OCI-LY1 (cell line): ENCODE measurements at regions not wholly inside any gene's neighbourhood (a gene's known extent, or its start where the extent isn't known, plus 50 kb on each side); places are given as distances from the start of the nearest gene placed in this dataset.

Experiments used
- H2AFZ ChIP-seq: fragments of 200-600 bp; sonication (generic), shearing (Covaris generic); 2 replicates; pipeline ENCODE4 v1.6.0; 2014; ENCODE audit warnings: antibody characterized with exemption, mild to moderate bottlenecking, low read length
- H3F3A ChIP-seq: fragments of 200-600 bp; sonication (generic), shearing (Covaris generic); 2 replicates; pipeline ENCODE4 v1.6.0; 2014; ENCODE audit warnings: mild to moderate bottlenecking, antibody characterized with exemption, low read length, moderate library complexity; ENCODE audit not compliant: insufficient read depth
- H3K27ac ChIP-seq: fragments of 200-600 bp; sonication (generic); 2 replicates; pipeline ENCODE4 v1.5.1; 2014; ENCODE audit warnings: low read length, mixed run types, mild to moderate bottlenecking, low read depth; ENCODE audit not compliant: poor library complexity, severe bottlenecking
- H3K27me3 ChIP-seq: fragments of 200-600 bp; sonication (generic); 2 replicates; pipeline ENCODE4 v1.6.0; 2014; ENCODE audit warnings: antibody characterized with exemption, mild to moderate bottlenecking, low read length, moderate library complexity; ENCODE audit not compliant: insufficient read depth
- H3K36me3 ChIP-seq: fragments of 200-600 bp; sonication (generic); 2 replicates; pipeline ENCODE4 v1.6.1; 2014; ENCODE audit warnings: mild to moderate bottlenecking, antibody characterized with exemption, low read length, moderate library complexity, mixed read lengths; ENCODE audit not compliant: insufficient read depth
- H3K4me1 ChIP-seq: fragments of 200-600 bp; sonication (generic); 2 replicates; pipeline ENCODE4 v1.5.1; 2014; ENCODE audit warnings: mild to moderate bottlenecking, low read length, moderate library complexity; ENCODE audit not compliant: insufficient read depth, severe bottlenecking
- H3K4me2 ChIP-seq: fragments of 200-600 bp; sonication (generic), shearing (Covaris generic); 2 replicates; pipeline ENCODE4 v1.6.1; 2014; ENCODE audit warnings: low read length
- H3K4me3 ChIP-seq: fragments of 200-600 bp; sonication (generic); 2 replicates; pipeline ENCODE4 v1.5.1; 2014; ENCODE audit warnings: low read length, low read depth, mild to moderate bottlenecking, mixed read lengths; ENCODE audit not compliant: poor library complexity, severe bottlenecking
- H3K79me2 ChIP-seq: fragments of 200-600 bp; shearing (Covaris generic); 2 replicates; pipeline ENCODE4 v1.6.1; 2016; ENCODE audit warnings: mixed run types, low read length, mixed read lengths; ENCODE audit not compliant: insufficient read depth
- H3K9ac ChIP-seq: fragments of 200-600 bp; sonication (generic), shearing (Covaris generic); 2 replicates; pipeline ENCODE4 v1.6.1; 2014; ENCODE audit warnings: mild to moderate bottlenecking, low read length, mixed read lengths
- H3K9me2 ChIP-seq: fragments of 200-600 bp; sonication (generic), shearing (Covaris generic); 2 replicates; pipeline ENCODE4 v1.6.1; 2014; ENCODE audit warnings: low read depth, mild to moderate bottlenecking, low read length, mixed read lengths
- H3K9me3 ChIP-seq: fragments of 200-600 bp; shearing (Covaris generic); 2 replicates; pipeline ENCODE4 v1.6.1; 2014; ENCODE audit warnings: low read length, mixed read lengths
- H4K20me1 ChIP-seq: fragments of 200-600 bp; sonication (generic), shearing (Covaris generic); 2 replicates; pipeline ENCODE4 v1.6.0; 2016; ENCODE audit warnings: mild to moderate bottlenecking, low read length; ENCODE audit not compliant: insufficient read depth
- CTCF ChIP-seq: fragments of 200-600 bp; sonication (generic), shearing (Covaris generic); IDR thresholded peaks from 2 replicates; pipeline ENCODE4 v1.5.1; 2017; ENCODE audit warnings: mild to moderate bottlenecking, antibody characterized with exemption, low read length, moderate library complexity, mixed read lengths
- EZH2 ChIP-seq: fragments of 200-600 bp; sonication (generic), shearing (Covaris generic); IDR thresholded peaks from 2 replicates; pipeline ENCODE4 v1.8.0; 2017; ENCODE audit warnings: borderline replicate concordance, mixed run types, mild to moderate bottlenecking, antibody characterized with exemption, low read length, moderate library complexity, mixed read lengths

GRCh38 chr6:170067181-170067641, 223.7 kb downstream of the DLL1 start:
- Histone ChIP-seq H3K9me3 (no peaks in the 10 kb centered on the region), H4K20me1 (no peaks in the 10 kb centered on the region)
- TF ChIP-seq EZH2: no peak
- no peak for TF ChIP-seq CTCF

GRCh38 chr6:170066679-170067078, 224.2 kb downstream of the DLL1 start:
- Histone ChIP-seq H3K4me1 (no peaks in the 10 kb centered on the region), H3K9me2 (no peaks in the 10 kb centered on the region), H3K27me3 (no peaks in the 10 kb centered on the region), H3K36me3 (no peaks in the 10 kb centered on the region), H3K27ac (no peak overlapping the region), H3K79me2 (no peaks in the 10 kb centered on the region), H3K9me3 (no peaks in the 10 kb centered on the region), H3K4me2 (no peak overlapping the region), H2AFZ (no peak overlapping the region), H3F3A (no peaks in the 10 kb centered on the region), H4K20me1 (no peaks in the 10 kb centered on the region), H3K4me3 (no peak overlapping the region), H3K9ac (no peak overlapping the region)
- TF ChIP-seq CTCF (no peak), EZH2 (no peak)

More at GRCh38 chr6:170067181-170067641, 223.7 kb downstream of the DLL1 start:
- Histone ChIP-seq H3K9me2 (no peaks in the 10 kb centered on the region), H2AFZ (no peak overlapping the region), H3K4me2 (no peak overlapping the region), H3F3A (no peaks in the 10 kb centered on the region), H3K4me3 (no peak overlapping the region), H3K27me3 (no peaks in the 10 kb centered on the region), H3K9ac (no peak overlapping the region), H3K36me3 (no peaks in the 10 kb centered on the region), H3K79me2 (no peaks in the 10 kb centered on the region), H3K27ac (no peak overlapping the region), H3K4me1 (no peaks in the 10 kb centered on the region)

- H3F3A ChIP-seq: no peaks in the 10 kb centered on the region
- TF ChIP-seq EZH2 (no peak), CTCF (no peak)
Observed at GRCh38 chr6:170063851-170064602, 226.9 kb downstream of the DLL1 start.

More at GRCh38 chr6:170063851-170064602, 226.9 kb downstream of the DLL1 start:
- Histone ChIP-seq H3K27ac (no peak overlapping the region), H3K9me3 (no peaks in the 10 kb centered on the region), H3K9ac (no peak overlapping the region), H3K79me2 (no peaks in the 10 kb centered on the region), H4K20me1 (no peaks in the 10 kb centered on the region), H3K4me3 (no peak overlapping the region), H3K9me2 (no peaks in the 10 kb centered on the region), H3K36me3 (no peaks in the 10 kb centered on the region), H3K4me1 (no peaks in the 10 kb centered on the region), H2AFZ (no peak overlapping the region), H3K4me2 (no peak overlapping the region), H3K27me3 (no peaks in the 10 kb centered on the region)
